ENCODE measurements at regions not wholly inside any gene's neighbourhood (a gene's known extent, or its start where the extent isn't known, plus 50 kb on each side); places are given as distances from the start of the nearest gene placed in this dataset.

DNA sequence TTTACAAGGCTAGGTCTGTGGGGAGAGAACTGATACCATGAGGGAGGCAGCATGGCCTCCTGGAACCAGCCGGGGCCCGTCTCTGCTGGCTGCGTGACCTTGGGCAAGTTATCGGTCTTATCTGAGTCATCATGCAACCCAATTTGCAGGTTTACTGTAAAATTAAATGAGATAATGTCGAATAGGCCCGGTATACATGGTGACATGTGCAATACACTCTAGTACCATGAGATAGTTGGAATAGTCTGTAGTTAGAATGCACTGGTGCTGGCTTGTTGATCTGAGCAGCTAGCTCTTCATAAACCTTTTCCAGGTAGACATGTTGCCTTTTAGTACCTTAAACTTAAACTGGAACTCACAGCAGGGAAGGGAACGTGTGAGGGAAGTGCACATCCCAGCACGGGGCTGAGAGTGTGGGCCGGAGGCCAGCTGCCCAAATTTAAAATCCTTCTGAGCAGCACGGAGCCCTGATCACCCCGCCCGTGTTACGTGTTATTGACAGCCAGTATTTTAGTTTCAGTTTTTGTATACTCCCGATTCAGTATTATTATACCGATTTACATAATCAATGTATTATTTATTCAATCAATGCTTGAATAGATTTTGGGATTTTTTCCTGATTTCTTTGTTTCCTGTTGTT, 72.4 kb upstream of the HS6ST1 start:
- Histone ChIP-seq H3K4me2 (ENCODE audit: low read depth, low read length, poor library complexity, severe bottlenecking) (no peak overlapping the region), H3F3A (ENCODE audit: insufficient read depth) (no peaks in the 10 kb centered on the region), H3K27ac (ENCODE audit: low read depth, low read length) (no peak overlapping the region), H3K9ac (ENCODE audit: low read length) (no peak overlapping the region), H3K4me3 (ENCODE audit: insufficient read depth, low read length, poor library complexity, severe bottlenecking) (no peak overlapping the region), H4K20me1 (ENCODE audit: low read depth, low read length) (no peaks in the 10 kb centered on the region), H3K27me3 (ENCODE audit: low read length) (no peaks in the 10 kb centered on the region), H3K9me3 (ENCODE audit: insufficient read depth, low read length) (no peaks in the 10 kb centered on the region), H3K9me2 (replicated peaks; ENCODE audit: insufficient read depth, low read length) (no peaks in the 10 kb centered on the region), H3K36me3 (ENCODE audit: low read length) (no peaks in the 10 kb centered on the region), H3K79me2 (ENCODE audit: insufficient read depth, low read length) (no peaks in the 10 kb centered on the region), H2AFZ (ENCODE audit: low read depth, low read length, severe bottlenecking) (no peak overlapping the region)
- TF ChIP-seq, protein P1, sequence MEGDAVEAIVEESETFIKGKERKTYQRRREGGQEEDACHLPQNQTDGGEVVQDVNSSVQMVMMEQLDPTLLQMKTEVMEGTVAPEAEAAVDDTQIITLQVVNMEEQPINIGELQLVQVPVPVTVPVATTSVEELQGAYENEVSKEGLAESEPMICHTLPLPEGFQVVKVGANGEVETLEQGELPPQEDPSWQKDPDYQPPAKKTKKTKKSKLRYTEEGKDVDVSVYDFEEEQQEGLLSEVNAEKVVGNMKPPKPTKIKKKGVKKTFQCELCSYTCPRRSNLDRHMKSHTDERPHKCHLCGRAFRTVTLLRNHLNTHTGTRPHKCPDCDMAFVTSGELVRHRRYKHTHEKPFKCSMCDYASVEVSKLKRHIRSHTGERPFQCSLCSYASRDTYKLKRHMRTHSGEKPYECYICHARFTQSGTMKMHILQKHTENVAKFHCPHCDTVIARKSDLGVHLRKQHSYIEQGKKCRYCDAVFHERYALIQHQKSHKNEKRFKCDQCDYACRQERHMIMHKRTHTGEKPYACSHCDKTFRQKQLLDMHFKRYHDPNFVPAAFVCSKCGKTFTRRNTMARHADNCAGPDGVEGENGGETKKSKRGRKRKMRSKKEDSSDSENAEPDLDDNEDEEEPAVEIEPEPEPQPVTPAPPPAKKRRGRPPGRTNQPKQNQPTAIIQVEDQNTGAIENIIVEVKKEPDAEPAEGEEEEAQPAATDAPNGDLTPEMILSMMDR (IDR thresholded peaks at IDR 0.05; ENCODE audit: insufficient read depth, low read length, poor library complexity, severe bottlenecking): no peak
- TF ChIP-seq EZH2phosphoT487 (conservative IDR thresholded peaks at IDR 0.05; ENCODE audit: low read length): no peak

DNA sequence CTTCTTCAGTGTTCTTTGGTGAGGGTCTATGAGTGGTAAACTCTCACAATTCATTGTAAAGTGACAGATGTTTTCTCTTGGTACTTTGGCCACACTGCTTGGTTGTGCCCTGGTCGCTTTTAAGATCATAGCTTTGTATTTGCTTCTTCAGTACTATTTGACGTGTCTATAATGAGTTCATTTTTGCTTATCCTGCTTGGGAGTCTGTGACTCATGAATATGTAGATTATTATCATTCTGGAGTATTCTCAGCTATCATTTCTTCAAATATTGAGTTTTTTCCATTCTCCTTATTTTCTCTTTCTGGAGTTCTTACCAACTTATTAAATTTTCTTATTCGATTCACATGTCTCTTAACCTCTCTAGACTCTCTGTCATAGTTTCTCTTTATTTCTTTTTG, 73.0 kb upstream of the HS6ST1 start:
- H3K27me3 ChIP-seq (ENCODE audit: low read length): no peaks in the 10 kb centered on the region
- no peak overlapping the region for H3K27ac ChIP-seq (ENCODE audit: low read depth, low read length)
- H3K4me2 ChIP-seq (ENCODE audit: low read depth, low read length, poor library complexity, severe bottlenecking): no peak overlapping the region
- TF ChIP-seq, protein P1 (IDR thresholded peaks at IDR 0.05; ENCODE audit: insufficient read depth, low read length, poor library complexity, severe bottlenecking): no peak
- no peak for TF ChIP-seq EZH2phosphoT487 (conservative IDR thresholded peaks at IDR 0.05; ENCODE audit: low read length)
- H3K9me3 ChIP-seq (ENCODE audit: insufficient read depth, low read length): no peaks in the 10 kb centered on the region
- no peaks in the 10 kb centered on the region for H3K36me3 ChIP-seq (ENCODE audit: low read length)
- no peaks in the 10 kb centered on the region for H3K9me2 ChIP-seq (replicated peaks; ENCODE audit: insufficient read depth, low read length)
- no peaks in the 10 kb centered on the region for H3F3A ChIP-seq (ENCODE audit: insufficient read depth)
- H3K9ac ChIP-seq (ENCODE audit: low read length): no peak overlapping the region
- H3K4me3 ChIP-seq (ENCODE audit: insufficient read depth, low read length, poor library complexity, severe bottlenecking): no peak overlapping the region
- H3K79me2 ChIP-seq (ENCODE audit: insufficient read depth, low read length): no peaks in the 10 kb centered on the region
- H4K20me1 ChIP-seq (ENCODE audit: low read depth, low read length): no peaks in the 10 kb centered on the region
- no peak overlapping the region for H2AFZ ChIP-seq (ENCODE audit: low read depth, low read length, severe bottlenecking)

DNA sequence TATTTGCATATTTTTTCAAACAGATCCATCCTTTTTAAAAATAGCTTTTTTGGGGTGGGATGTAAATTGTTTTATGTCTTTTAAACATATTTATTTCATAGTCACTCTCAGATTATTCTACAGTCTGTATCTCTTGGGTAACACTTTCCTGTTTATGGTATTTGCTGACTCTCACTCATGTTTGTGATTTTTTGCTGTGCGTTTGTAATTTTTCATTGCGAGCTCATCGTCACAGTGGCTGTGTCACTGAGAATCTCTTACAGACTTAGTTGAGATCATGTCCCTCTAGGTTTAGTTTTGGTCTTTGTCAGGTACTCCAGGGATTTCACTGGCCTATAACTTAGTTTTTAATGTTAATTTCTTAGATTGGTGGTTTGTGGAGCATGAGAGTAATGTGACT, 73.5 kb upstream of the HS6ST1 start:
- Histone ChIP-seq H3K9me2 (replicated peaks; ENCODE audit: insufficient read depth, low read length) (no peaks in the 10 kb centered on the region), H3K79me2 (ENCODE audit: insufficient read depth, low read length) (no peaks in the 10 kb centered on the region), H3K27me3 (ENCODE audit: low read length) (no peaks in the 10 kb centered on the region), H3K4me2 (ENCODE audit: low read depth, low read length, poor library complexity, severe bottlenecking) (no peak overlapping the region), H2AFZ (ENCODE audit: low read depth, low read length, severe bottlenecking) (no peak overlapping the region), H3F3A (ENCODE audit: insufficient read depth) (no peaks in the 10 kb centered on the region), H3K27ac (ENCODE audit: low read depth, low read length) (no peak overlapping the region), H3K4me3 (ENCODE audit: insufficient read depth, low read length, poor library complexity, severe bottlenecking) (no peak overlapping the region), H3K36me3 (ENCODE audit: low read length) (no peaks in the 10 kb centered on the region), H3K9ac (ENCODE audit: low read length) (no peak overlapping the region), H3K9me3 (ENCODE audit: insufficient read depth, low read length) (no peaks in the 10 kb centered on the region), H4K20me1 (ENCODE audit: low read depth, low read length) (no peaks in the 10 kb centered on the region)
- TF ChIP-seq EZH2phosphoT487 (conservative IDR thresholded peaks at IDR 0.05; ENCODE audit: low read length): no peak
- TF ChIP-seq, protein P1 (IDR thresholded peaks at IDR 0.05; ENCODE audit: insufficient read depth, low read length, poor library complexity, severe bottlenecking): no peak
